Neural crest cell (in vitro differentiated cells): ENCODE measurements at regions not wholly inside any gene's neighbourhood (a gene's known extent, or its start where the extent isn't known, plus 50 kb on each side); places are given as distances from the start of the nearest gene placed in this dataset.

Experiments used
- DNase-seq: peaks from one replicate; pipeline ENCODE4 v3.0.0; 2021; ENCODE audit warnings: low read depth, mixed read lengths, low spot score
- H3K27ac Mint-ChIP-seq: one replicate; pipeline ENCODE4 v1.8.0; 2021; ENCODE audit warnings: mild to moderate bottlenecking, mixed read lengths; ENCODE audit not compliant: unreplicated experiment
- H3K27me3 Mint-ChIP-seq: 2 replicates; pipeline ENCODE4 v1.8.0; 2021; ENCODE audit warnings: low read depth, mild to moderate bottlenecking, mixed read lengths
- H3K36me3 Mint-ChIP-seq: 2 replicates; pipeline ENCODE4 v1.8.0; 2021; ENCODE audit warnings: low read depth, mild to moderate bottlenecking, mixed read lengths
- H3K4me1 Mint-ChIP-seq: 2 replicates; pipeline ENCODE4 v1.8.0; 2021; ENCODE audit warnings: mixed read lengths
- H3K4me3 Mint-ChIP-seq: one replicate; pipeline ENCODE4 v1.8.0; 2021; ENCODE audit warnings: mild to moderate bottlenecking, mixed read lengths
- H3K9me3 Mint-ChIP-seq: 2 replicates; pipeline ENCODE4 v1.8.0; 2021; ENCODE audit warnings: mixed read lengths
- TF ChIP-seq, protein P1 (sequence below): fragments of 200-600 bp; sonication (generic); conservative IDR thresholded peaks from 2 replicates; pipeline ENCODE4 v1.5.0; 2021; ENCODE audit warnings: antibody characterized with exemption, mild to moderate bottlenecking

DNA sequence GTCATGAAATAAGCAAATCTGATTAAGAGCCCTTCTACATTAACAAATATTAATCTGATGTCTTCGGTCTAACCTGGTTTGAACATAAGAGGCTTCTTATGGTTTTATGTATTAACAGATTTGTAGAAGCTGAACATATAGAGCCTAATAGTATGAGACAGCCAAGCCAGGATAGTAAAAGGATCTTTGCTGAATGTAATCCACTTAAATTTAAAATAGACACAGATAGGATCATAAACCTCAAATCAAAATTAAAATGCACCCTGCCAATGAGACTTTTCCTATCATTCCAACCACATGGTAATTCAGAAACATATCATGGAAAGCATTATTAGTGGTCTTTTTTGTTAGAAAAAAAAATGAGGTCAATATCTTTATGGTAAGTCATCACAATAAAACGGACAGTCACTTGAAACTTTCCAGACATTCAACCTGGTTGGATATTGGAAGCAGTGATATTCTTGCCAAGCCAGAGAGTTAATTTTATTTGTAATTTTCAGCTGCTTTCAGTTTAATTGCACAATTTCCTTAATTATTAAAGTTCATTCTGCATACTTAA, 606.9 kb upstream of the SALL1 start:
- no peaks in the 10 kb centered on the region for H3K27me3 Mint-ChIP-seq
- peaks cover 77% of the 10 kb centered on the region for H3K4me1 Mint-ChIP-seq
- H3K36me3 Mint-ChIP-seq = no peaks in the 10 kb centered on the region
- H3K4me3 Mint-ChIP-seq = no peak overlapping the region
- H3K27ac Mint-ChIP-seq = no peak overlapping the region
- H3K9me3 Mint-ChIP-seq = no peaks in the 10 kb centered on the region
- TF ChIP-seq, protein P1, sequence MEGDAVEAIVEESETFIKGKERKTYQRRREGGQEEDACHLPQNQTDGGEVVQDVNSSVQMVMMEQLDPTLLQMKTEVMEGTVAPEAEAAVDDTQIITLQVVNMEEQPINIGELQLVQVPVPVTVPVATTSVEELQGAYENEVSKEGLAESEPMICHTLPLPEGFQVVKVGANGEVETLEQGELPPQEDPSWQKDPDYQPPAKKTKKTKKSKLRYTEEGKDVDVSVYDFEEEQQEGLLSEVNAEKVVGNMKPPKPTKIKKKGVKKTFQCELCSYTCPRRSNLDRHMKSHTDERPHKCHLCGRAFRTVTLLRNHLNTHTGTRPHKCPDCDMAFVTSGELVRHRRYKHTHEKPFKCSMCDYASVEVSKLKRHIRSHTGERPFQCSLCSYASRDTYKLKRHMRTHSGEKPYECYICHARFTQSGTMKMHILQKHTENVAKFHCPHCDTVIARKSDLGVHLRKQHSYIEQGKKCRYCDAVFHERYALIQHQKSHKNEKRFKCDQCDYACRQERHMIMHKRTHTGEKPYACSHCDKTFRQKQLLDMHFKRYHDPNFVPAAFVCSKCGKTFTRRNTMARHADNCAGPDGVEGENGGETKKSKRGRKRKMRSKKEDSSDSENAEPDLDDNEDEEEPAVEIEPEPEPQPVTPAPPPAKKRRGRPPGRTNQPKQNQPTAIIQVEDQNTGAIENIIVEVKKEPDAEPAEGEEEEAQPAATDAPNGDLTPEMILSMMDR = no peak
- no peak for DNase-seq

DNA sequence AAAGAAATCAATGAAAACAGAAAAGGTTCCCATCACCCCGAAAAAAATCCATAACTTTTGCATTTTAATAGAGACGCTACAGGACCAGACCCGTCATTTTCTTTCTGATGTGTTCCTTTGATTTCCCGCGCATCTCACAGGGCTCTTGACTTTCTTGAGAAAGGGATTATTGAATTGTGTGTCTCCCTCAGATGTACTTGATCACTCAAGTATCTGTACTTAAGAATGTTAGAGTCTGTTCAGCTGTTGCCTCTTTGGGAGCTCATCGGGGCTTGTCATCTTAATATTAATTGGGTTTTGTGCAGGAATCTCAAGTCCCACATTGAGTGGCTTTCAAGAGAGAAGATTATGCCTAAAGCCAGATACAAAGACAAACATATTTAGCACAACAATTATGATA, 606.4 kb upstream of the SALL1 start:
- no peaks in the 10 kb centered on the region for H3K27me3 Mint-ChIP-seq

DNA sequence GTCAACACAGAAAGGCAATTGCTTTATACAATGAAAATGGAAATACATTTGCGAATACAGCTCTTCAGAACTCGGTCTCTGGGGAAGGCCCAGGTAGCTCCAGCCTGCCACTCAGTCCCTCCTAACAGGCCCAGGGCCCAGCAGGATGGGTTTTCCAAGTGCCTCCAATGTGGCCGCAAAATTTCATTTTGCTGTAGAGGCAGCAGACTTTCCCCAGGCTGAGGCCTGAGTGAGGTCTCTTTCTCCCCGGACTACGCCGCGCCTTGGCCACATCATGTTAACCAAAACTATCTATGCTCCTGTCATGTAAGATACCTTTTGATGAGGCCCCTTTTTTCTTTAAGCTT, 606.0 kb upstream of the SALL1 start:
- H3K27me3 Mint-ChIP-seq = no peaks in the 10 kb centered on the region
- H3K4me1 Mint-ChIP-seq = peaks cover 71% of the 10 kb centered on the region
- H3K4me3 Mint-ChIP-seq = no peak overlapping the region

More for the DNA sequence above, 606.4 kb upstream of the SALL1 start:
- TF ChIP-seq, protein P1 = no peak
- no peaks in the 10 kb centered on the region for H3K36me3 Mint-ChIP-seq
- H3K4me1 Mint-ChIP-seq = peaks cover 75% of the 10 kb centered on the region
- DNase-seq = no peak
- no peak overlapping the region for H3K27ac Mint-ChIP-seq
- no peaks in the 10 kb centered on the region for H3K9me3 Mint-ChIP-seq
- H3K4me3 Mint-ChIP-seq = no peak overlapping the region

DNA sequence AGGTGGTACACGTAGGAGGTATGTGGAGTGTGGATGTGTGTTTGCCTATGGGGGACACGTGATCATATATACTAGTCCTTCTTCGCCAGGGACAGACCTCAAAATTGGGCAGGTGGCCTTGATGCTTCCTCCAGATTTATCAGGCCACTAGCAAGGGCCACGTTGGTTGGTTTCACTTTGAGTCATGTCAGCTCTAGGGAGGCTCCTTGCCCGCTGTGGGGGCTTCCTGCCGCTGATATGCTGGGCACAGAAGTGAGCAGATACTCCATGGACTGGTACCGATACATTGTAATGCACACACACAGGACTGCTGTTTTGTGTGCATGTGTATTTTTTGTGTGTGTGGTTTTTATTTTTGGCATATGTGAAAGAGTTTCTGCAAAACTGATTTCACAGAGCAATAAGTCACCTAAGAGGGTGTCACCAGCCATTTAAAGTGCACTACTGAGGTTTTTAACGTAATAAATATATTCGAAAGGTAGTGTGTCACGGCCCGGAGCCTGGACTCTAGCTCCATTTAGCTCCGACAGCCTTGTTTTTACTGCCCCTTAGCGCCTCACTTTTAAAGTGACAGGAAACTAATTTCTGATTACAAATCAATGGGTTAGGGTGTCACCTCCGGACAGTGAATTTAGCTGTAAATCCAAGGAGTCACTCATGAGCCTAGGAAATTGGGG, 605.5 kb upstream of the SALL1 start:
- Mint-ChIP-seq H3K9me3 (no peaks in the 10 kb centered on the region), H3K36me3 (no peaks in the 10 kb centered on the region), H3K27ac (no peak overlapping the region), H3K27me3 (no peaks in the 10 kb centered on the region), H3K4me1 (peaks cover 65% of the 10 kb centered on the region), H3K4me3 (no peak overlapping the region)
- DNase-seq = no peak
- TF ChIP-seq, protein P1 = no peak

More for the DNA sequence above, 606.0 kb upstream of the SALL1 start:
- no peak for DNase-seq
- no peaks in the 10 kb centered on the region for H3K9me3 Mint-ChIP-seq
- H3K27ac Mint-ChIP-seq = no peak overlapping the region
- TF ChIP-seq, protein P1 = no peak
- H3K36me3 Mint-ChIP-seq = no peaks in the 10 kb centered on the region

DNA sequence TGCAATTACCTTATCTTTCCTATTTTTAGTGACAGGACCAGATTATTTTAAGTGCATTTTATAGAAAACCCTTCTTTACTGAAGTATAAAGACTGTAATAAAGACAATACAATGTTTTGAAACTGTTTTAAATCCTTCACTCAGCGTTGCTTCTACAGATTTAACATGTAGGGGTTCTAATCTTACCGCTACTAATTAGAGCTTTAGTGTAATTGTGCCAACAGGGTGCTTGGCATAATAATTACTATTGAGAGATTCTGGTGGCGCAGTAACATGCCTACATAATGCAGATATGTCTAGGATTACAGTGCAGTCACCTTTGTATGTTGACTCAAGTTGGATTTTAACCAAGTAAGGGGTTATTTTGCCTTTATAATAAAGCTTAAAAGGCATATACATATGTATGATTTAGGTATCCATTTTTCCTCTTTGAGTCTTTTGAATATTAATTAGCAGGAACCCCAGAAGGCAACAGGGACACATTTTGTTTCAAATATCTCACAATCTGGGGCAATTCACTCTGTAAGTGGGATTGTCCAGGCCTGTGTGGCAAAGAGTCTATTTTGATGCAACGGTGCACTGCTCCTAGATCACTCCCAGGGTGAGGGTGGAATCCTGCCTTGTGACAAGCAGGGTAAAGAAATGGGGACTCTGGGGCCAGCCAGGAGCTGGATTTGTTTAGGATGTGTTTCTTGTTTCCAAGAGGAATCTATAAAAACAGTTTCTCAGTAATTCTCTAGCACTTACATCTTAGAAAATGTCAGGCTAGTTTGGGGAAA, 604.7 kb upstream of the SALL1 start:
- H3K4me3 Mint-ChIP-seq = no peak overlapping the region
- peaks cover 65% of the 10 kb centered on the region for H3K4me1 Mint-ChIP-seq
- no peaks in the 10 kb centered on the region for H3K9me3 Mint-ChIP-seq
- H3K36me3 Mint-ChIP-seq = no peaks in the 10 kb centered on the region
- no peak for DNase-seq
- H3K27me3 Mint-ChIP-seq = no peaks in the 10 kb centered on the region
- no peak overlapping the region for H3K27ac Mint-ChIP-seq
- TF ChIP-seq, protein P1 = no peak
